GM10248 (cell line): ENCODE measurements at regions not wholly inside any gene's neighbourhood (a gene's known extent, or its start where the extent isn't known, plus 50 kb on each side); places are given as distances from the start of the nearest gene placed in this dataset.

Source experiments
- CTCF ChIA-PET: fragments of 300-600 bp; sonication (Branson Sonifier 250); formaldehyde crosslinking; extraction: SDS; loops from one replicate; lab custom pipeline; 2021; ENCODE audit warnings: antibody characterized with exemption; lab: Yijun Ruan, JAX
- POLR2A ChIA-PET: fragments of 350-650 bp; sonication (Branson Sonifier 250); formaldehyde crosslinking; extraction: SDS; loops from one replicate; lab custom pipeline; 2020; ENCODE audit warnings: antibody characterized with exemption; lab: Yijun Ruan, JAX
- DNase-seq: peaks from one replicate; pipeline ENCODE4 v3.0.0; 2012; ENCODE audit errors: extremely low spot score
- TF ChIP-seq, protein P1 (sequence below): IDR thresholded peaks from 2 replicates; pipeline ENCODE4 v1.5.1; 2012; ENCODE audit warnings: mild to moderate bottlenecking, low read depth; ENCODE audit errors: extremely low read depth, missing control alignments, control extremely low read depth

- TF ChIP-seq, protein P1, sequence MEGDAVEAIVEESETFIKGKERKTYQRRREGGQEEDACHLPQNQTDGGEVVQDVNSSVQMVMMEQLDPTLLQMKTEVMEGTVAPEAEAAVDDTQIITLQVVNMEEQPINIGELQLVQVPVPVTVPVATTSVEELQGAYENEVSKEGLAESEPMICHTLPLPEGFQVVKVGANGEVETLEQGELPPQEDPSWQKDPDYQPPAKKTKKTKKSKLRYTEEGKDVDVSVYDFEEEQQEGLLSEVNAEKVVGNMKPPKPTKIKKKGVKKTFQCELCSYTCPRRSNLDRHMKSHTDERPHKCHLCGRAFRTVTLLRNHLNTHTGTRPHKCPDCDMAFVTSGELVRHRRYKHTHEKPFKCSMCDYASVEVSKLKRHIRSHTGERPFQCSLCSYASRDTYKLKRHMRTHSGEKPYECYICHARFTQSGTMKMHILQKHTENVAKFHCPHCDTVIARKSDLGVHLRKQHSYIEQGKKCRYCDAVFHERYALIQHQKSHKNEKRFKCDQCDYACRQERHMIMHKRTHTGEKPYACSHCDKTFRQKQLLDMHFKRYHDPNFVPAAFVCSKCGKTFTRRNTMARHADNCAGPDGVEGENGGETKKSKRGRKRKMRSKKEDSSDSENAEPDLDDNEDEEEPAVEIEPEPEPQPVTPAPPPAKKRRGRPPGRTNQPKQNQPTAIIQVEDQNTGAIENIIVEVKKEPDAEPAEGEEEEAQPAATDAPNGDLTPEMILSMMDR, result no peak
- DNase-seq, result no peak
- POLR2A ChIA-PET, result no interaction called here
- CTCF ChIA-PET, result no interaction called here
Observed at GRCh38 chr11:42234451-42234951, 775.0 kb upstream of the LRRC4C start.

GRCh38 chr11:42237701-42238235 is 778.3 kb upstream of the LRRC4C start:
- POLR2A ChIA-PET, result no interaction called here
- TF ChIP-seq, protein P1, result no peak
- CTCF ChIA-PET, result interaction anchor here (1.3 kb wide), 1 partner anchor 10 kb away, joined by 3 read pairs; no protein-coding TSS in a partner anchor
- DNase-seq, result no peak

GRCh38 chr11:42239188-42239587 is 779.7 kb upstream of the LRRC4C start:
- CTCF ChIA-PET, result interaction anchor here (1.3 kb wide), 1 partner anchor 12 kb away, joined by 3 read pairs; no protein-coding TSS in a partner anchor
- TF ChIP-seq, protein P1, result no peak
- no peak for DNase-seq
- POLR2A ChIA-PET, result no interaction called here

GRCh38 chr11:42243385-42243784 is 783.9 kb upstream of the LRRC4C start:
- no peak for DNase-seq
- ChIA-PET POLR2A (no interaction called here), CTCF (interaction anchor here (1.7 kb wide), 1 partner anchor 17 kb away, joined by 3 read pairs; no protein-coding TSS in a partner anchor)
- TF ChIP-seq, protein P1, result no peak

DNA sequence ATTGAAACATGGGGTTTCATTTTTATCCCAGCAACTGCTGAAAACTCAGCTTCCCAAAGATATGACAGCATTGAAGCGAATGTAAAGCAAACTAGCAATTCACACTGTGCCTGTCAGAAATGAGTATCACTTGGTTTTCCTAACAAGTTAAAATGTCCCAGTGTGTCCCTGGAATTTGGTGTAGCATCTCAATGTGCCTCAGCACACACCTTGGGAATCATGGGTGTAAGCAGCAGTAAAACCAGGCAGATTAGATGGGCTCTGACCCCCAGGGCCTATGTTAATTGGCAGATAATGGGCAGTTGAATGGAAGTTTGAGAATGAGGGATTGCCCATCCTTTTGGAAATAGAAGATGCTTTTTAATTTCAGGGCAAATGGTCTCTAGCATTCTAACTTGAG is 784.9 kb upstream of the LRRC4C start:
- POLR2A ChIA-PET, result no interaction called here
- TF ChIP-seq, protein P1, result no peak
- no peak for DNase-seq
- CTCF ChIA-PET, result interaction anchor here (1.7 kb wide), 1 partner anchor 16 kb away, joined by 3 read pairs; no protein-coding TSS in a partner anchor

- ChIA-PET CTCF (no interaction called here), POLR2A (no interaction called here)
- TF ChIP-seq, protein P1, result no peak
- no peak for DNase-seq
Observed at GRCh38 chr11:42249401-42249800, 789.9 kb upstream of the LRRC4C start.
